ENCODE measurements at regions not wholly inside any gene's neighbourhood (a gene's known extent, or its start where the extent isn't known, plus 50 kb on each side); places are given as distances from the start of the nearest gene placed in this dataset.

- no peak for DNase-seq
Observed at GRCh38 chr10:21196822-21197395, 299.8 kb upstream of the NEBL start.

DNA sequence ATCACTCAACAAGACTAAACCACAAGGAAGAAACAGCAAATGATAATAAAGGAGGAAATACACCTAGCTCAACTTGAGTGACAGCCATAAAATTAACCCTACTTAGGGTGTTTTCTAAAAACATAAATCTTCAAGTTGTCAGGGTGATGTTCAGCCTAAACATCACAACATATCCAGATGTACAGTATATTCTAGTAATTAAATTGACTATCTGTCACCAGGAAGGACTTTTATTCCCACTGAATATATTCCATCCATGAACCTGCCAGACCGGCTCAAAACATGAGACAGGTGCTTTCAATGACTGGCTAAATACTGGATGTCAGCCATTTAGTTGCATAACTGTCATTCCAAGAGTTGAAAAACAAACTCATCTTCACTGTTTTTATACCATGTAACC, 298.1 kb upstream of the NEBL start:
- no peak for DNase-seq

- DNase-seq, result no peak
Observed at GRCh38 chr10:21194510-21194993, 297.4 kb upstream of the NEBL start.

GRCh38 chr10:21193196-21193595, 296.1 kb upstream of the NEBL start:
- DNase-seq, result no peak

GRCh38 chr10:21191512-21191911, 294.4 kb upstream of the NEBL start:
- no peak for DNase-seq

GRCh38 chr10:21184984-21185383, 287.9 kb upstream of the NEBL start:
- DNase-seq, result no peak

GRCh38 chr10:21184216-21184615, 287.1 kb upstream of the NEBL start:
- DNase-seq, result no peak

- DNase-seq, result no peak
Observed at GRCh38 chr10:21183025-21183424, 285.9 kb upstream of the NEBL start.

DNA sequence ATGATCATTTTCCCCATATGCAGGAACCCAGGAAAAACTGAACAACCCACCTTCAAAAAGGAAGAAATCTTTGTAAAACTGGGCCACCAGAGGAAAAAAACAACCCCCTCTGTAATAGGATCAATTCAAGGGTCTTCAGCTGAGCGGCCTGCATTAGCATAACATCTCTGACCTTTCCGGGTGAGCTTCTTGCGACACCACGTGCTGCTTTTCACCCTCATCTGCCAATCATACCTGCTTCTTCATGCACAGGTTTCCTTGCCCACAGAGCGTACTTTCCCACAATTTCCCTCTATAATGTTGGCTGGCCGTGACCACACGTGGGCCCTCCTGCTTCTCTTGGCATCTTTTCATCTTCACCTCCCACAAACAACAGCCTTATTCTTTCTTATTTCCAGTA, 284.3 kb upstream of the NEBL start:
- DNase-seq, result no peak

GRCh38 chr10:21180604-21181003, 283.5 kb upstream of the NEBL start:
- DNase-seq, result no peak

DNA sequence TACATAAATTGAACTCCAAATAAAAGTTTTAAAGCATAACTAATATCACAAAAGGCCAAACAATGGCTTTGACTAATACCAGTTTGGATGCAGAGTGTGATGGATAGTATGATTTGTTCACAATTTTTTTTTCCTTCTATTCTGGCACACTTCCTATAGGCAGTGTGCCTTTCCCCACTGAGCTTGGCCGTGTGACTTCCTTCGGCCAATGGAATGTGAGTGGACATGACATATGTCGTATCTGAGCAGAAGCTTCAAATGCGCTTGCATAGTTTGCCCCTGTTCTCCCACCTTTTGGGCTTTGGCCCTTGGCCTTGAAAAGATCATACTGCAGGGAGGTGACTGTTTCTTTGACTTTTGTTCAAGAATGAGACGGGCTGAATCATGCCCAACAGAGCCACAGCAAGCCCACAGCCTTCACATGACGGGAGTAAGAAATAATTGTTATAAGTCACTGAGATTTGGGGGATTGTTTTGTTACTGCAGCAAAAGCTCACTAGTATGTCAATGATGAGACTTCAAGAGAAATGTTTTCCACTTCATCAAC, 279.9 kb upstream of the NEBL start:
- DNase-seq, result no peak

- no peak for DNase-seq
Observed at GRCh38 chr10:21175797-21176196, 278.7 kb upstream of the NEBL start.

GRCh38 chr10:21174715-21175495, 277.8 kb upstream of the NEBL start:
- DNase-seq, result no peak

- no peak for DNase-seq
Observed at GRCh38 chr10:21173802-21174714, 276.9 kb upstream of the NEBL start.

GRCh38 chr10:21172930-21173801, 276.1 kb upstream of the NEBL start:
- DNase-seq, result no peak

DNA sequence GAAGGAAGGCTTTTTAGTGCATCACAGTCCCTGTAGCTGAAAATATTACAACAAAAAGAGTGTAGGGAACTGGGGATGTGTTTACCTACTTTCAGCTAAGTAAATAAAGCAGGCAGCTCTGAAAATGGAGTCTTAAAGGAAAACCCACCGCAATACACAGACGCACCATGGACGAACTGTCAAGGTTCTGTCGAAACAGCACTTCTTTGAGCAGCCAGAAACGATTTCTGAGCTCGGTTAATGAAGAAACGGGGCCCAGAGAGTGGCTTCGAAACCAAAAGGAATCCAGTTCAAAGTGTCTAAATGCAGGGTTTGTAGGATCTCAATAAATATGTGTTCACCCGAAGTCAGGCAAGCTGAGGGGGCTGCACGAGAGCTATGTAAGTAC, 275.4 kb upstream of the NEBL start:
- DNase-seq, result no peak

- peak; percentile 15 for DNase-seq
Observed at GRCh38 chr10:21171936-21172541, 274.9 kb upstream of the NEBL start.

- no peak for DNase-seq
Observed at GRCh38 chr10:21171197-21171935, 274.3 kb upstream of the NEBL start.

DNA sequence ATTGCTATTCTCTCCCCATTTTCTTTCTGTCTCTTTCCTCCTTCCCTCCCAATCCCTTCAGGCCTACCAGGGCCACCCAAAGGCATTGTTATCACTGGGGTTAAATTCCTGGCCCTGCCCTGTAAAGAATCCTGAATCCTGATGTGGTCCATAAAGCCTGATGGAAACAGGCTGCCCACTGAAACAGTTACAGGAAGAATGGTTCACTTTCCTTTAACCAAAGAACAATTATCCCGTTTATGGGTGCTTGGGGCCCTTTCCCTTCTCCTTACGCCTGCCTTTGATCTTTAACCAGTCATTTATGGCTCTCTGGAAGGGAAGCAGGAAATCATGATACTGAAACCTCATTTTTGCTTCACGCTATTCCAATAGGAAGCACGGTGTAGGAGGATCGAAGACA, 273.1 kb upstream of the NEBL start:
- DNase-seq, result no peak

GRCh38 chr10:21169271-21169670, 272.2 kb upstream of the NEBL start:
- no peak for DNase-seq

Measured in NCI-H1436 treated with DMSO at 0.1 percent for 48 hours (cell line).